Neuronal stem cell (in vitro differentiated cells): ENCODE measurements at regions not wholly inside any gene's neighbourhood (a gene's known extent, or its start where the extent isn't known, plus 50 kb on each side); places are given as distances from the start of the nearest gene placed in this dataset.

ENCODE experiments used
- DNase-seq: peaks from one replicate; pipeline ENCODE4 v3.0.0-alpha.2; 2013; ENCODE audit warnings: low spot score
- H2AFZ ChIP-seq: one replicate; pipeline ENCODE4 v1.6.1; 2013; ENCODE audit warnings: mild to moderate bottlenecking, low read length, inconsistent platforms
- H2AK5ac ChIP-seq: 2 replicates; pipeline ENCODE4 v1.6.1; 2013; ENCODE audit warnings: low read depth, mild to moderate bottlenecking, inconsistent platforms, low read length, moderate library complexity, mixed read lengths
- H2BK120ac ChIP-seq: 2 replicates; pipeline ENCODE4 v1.6.1; 2013; ENCODE audit warnings: low read depth, mild to moderate bottlenecking, inconsistent platforms, low read length, moderate library complexity, mixed read lengths
- H2BK12ac ChIP-seq: one replicate; pipeline ENCODE4 v1.6.1; 2013; ENCODE audit warnings: low read length, inconsistent platforms
- H2BK15ac ChIP-seq: 2 replicates; pipeline ENCODE4 v1.6.1; 2013; ENCODE audit warnings: mild to moderate bottlenecking, low read length, inconsistent platforms, mixed read lengths
- H2BK5ac ChIP-seq: one replicate; pipeline ENCODE4 v1.6.1; 2013; ENCODE audit warnings: inconsistent platforms, mild to moderate bottlenecking, low read length, moderate library complexity
- H3K14ac ChIP-seq: one replicate; pipeline ENCODE4 v1.6.1; 2013; ENCODE audit warnings: low read length, inconsistent platforms
- H3K18ac ChIP-seq: 2 replicates; pipeline ENCODE4 v1.6.1; 2013; ENCODE audit warnings: low read length, inconsistent platforms
- H3K23ac ChIP-seq: 2 replicates; pipeline ENCODE4 v1.6.1; 2013; ENCODE audit warnings: low read depth, mild to moderate bottlenecking, mixed read lengths, low read length, inconsistent platforms; ENCODE audit not compliant: poor library complexity
- H3K27ac ChIP-seq: replicated peaks from 3 replicates; pipeline ENCODE4 v1.5.1; 2013; ENCODE audit warnings: low read length, inconsistent platforms
- H3K27me3 ChIP-seq, 3 experiments: 2 replicates each; pipeline ENCODE4 v1.6.1; 2013; ENCODE audit warnings: low read length in 3 of 3, mild to moderate bottlenecking in 2 of 3, inconsistent platforms in 1 of 3, low read depth in 1 of 3, mixed read lengths in 1 of 3, moderate library complexity in 1 of 3; ENCODE audit not compliant: control insufficient read depth in 3 of 3, insufficient read depth in 3 of 3
- H3K36me3 ChIP-seq, 2 donors: replicated peaks in 1 of 2; 2 replicates each; pipeline ENCODE4 v1.6.1; 2013; ENCODE audit warnings: low read length in 2 of 2; ENCODE audit not compliant: control insufficient read depth in 2 of 2, insufficient read depth in 2 of 2
- H3K4ac ChIP-seq: 2 replicates; pipeline ENCODE4 v1.6.1; 2013; ENCODE audit warnings: inconsistent platforms, mild to moderate bottlenecking, low read length, moderate library complexity
- H3K4me1 ChIP-seq, 2 donors: 1 replicate in 1 of 2; 2 replicates in 1 of 2; pipeline ENCODE4 v1.6.1; 2013; ENCODE audit warnings: low read length in 2 of 2, low read depth in 1 of 2; ENCODE audit not compliant: control insufficient read depth in 2 of 2, insufficient read depth in 1 of 2
- H3K4me2 ChIP-seq: one replicate; pipeline ENCODE4 v1.6.1; 2013; ENCODE audit warnings: mild to moderate bottlenecking, low read length, inconsistent platforms; ENCODE audit not compliant: insufficient read depth, poor library complexity, severe bottlenecking
- H3K4me3 ChIP-seq, 2 donors: 2 replicates each; pipeline ENCODE4 v1.5.1; 2013; ENCODE audit warnings: low read length in 2 of 2, mild to moderate bottlenecking in 2 of 2, inconsistent platforms in 1 of 2, moderate library complexity in 1 of 2
- H3K79me1 ChIP-seq: one replicate; pipeline ENCODE4 v1.6.1; 2013; ENCODE audit warnings: low read depth, mild to moderate bottlenecking, inconsistent platforms, low read length, moderate library complexity
- H3K9ac ChIP-seq: one replicate; pipeline ENCODE4 v1.6.1; 2013; ENCODE audit warnings: mild to moderate bottlenecking, low read depth, low read length, inconsistent platforms; ENCODE audit not compliant: poor library complexity
- H3K9me3 ChIP-seq, 2 donors: replicated peaks in 1 of 2; 2 replicates each; pipeline versions ENCODE3 to v1.6.1; 2013; ENCODE audit warnings: low read length in 2 of 2, mild to moderate bottlenecking in 2 of 2, inconsistent platforms in 1 of 2, low read depth in 1 of 2, mixed read lengths in 1 of 2, moderate library complexity in 1 of 2; ENCODE audit not compliant: control insufficient read depth in 2 of 2, insufficient read depth in 1 of 2
- H4K8ac ChIP-seq: one replicate; pipeline ENCODE4 v1.6.1; 2013; ENCODE audit warnings: low read depth, mild to moderate bottlenecking, inconsistent platforms, low read length, moderate library complexity
- H4K91ac ChIP-seq: one replicate; pipeline ENCODE4 v1.6.1; 2013; ENCODE audit warnings: low read length, low read depth, mild to moderate bottlenecking, inconsistent platforms; ENCODE audit not compliant: poor library complexity
- WGBS, 2 donors: extraction: QIAGEN DNeasy Blood & Tissue Kit; methylation state at CpG; one replicate each; pipeline ENCODE4 v1.1.7; 2013; ENCODE audit warnings: missing lambda C conversion rate in 2 of 2, mixed read lengths in 1 of 2; ENCODE audit not compliant: insufficient read length in 2 of 2, insufficient replicate concordance in 1 of 2; ENCODE audit errors: extremely low coverage in 2 of 2; 5-methylcytosine and 5-hydroxymethylcytosine counted together

DNA sequence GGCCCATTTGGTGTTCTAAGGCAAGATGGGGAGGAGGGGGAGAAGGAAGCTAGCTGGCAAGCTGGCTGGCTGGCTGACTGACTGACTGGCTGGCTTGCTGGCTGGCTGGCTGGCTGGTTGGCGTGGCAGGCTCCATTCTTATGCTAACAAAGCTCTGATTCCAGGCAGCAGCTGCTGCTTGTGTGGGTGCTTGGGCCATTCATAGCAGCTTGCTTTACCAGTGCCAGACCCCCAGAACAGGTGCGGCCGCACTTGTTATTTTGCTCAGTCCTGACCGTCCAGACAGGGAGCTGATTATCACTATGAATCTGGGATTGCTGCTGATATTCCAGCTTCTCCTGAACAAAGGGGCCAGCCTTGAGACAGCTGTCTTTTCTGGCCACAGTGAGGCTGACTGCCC, 131.2 kb upstream of the PAK3 start:
- no peak overlapping the region for H3K9ac ChIP-seq
- H3K23ac ChIP-seq = no peak overlapping the region
- no peak overlapping the region for H2BK5ac ChIP-seq
- DNase-seq = peak; percentile 30
- H3K27ac ChIP-seq = peak overlapping the region; percentile 75
- H3K4me2 ChIP-seq = no peak overlapping the region
- no CpG with 5 or more reads among the region's 4 CpGs for WGBS, 2 donors
- H3K27me3 ChIP-seq = no peaks in the 10 kb centered on the region
- no peak overlapping the region for H4K8ac ChIP-seq
- H3K9me3 ChIP-seq = no peaks in the 10 kb centered on the region
- no peak overlapping the region for H2AFZ ChIP-seq
- H2AK5ac ChIP-seq = no peak overlapping the region
- no peak overlapping the region for H2BK15ac ChIP-seq
- no peak overlapping the region for H3K4ac ChIP-seq
- no peak overlapping the region for H3K4me3 ChIP-seq
- H3K4me1 ChIP-seq = peaks cover 0 to 26% of the 10 kb centered on the region in 2 donors
- H4K91ac ChIP-seq = no peak overlapping the region
- no peaks in the 10 kb centered on the region for H3K36me3 ChIP-seq
- H3K79me1 ChIP-seq = no peaks in the 10 kb centered on the region
- no peak overlapping the region for H2BK12ac ChIP-seq
- H2BK120ac ChIP-seq = no peak overlapping the region
- no peak overlapping the region for H3K14ac ChIP-seq
- no peak overlapping the region for H3K18ac ChIP-seq

DNA sequence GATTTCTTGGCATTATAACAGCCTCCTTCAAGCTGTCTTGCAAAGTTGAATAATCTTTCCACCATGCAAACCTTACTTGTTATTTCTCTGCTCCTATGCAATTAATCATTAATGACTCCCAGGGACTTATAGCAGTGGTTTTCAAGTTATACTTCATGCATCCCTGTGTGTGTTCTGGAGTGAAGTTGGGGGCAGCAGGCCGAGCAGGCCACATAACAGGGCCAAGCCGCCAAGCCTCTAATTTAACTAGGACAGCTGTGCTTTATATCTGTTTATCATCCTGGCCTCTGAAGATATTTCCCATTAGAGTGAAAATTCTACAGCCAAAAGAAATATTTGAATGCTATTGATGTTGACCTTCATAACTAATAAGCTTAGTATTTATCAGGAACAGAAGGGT, 133.5 kb upstream of the PAK3 start:
- no peaks in the 10 kb centered on the region for H3K27me3 ChIP-seq
- no peak overlapping the region for H2BK12ac ChIP-seq
- no peak overlapping the region for H3K18ac ChIP-seq
- H3K14ac ChIP-seq = no peak overlapping the region
- DNase-seq = no peak
- no peak overlapping the region for H2BK120ac ChIP-seq
- no peak overlapping the region for H3K4me2 ChIP-seq
- no peak overlapping the region for H2BK5ac ChIP-seq
- no peaks in the 10 kb centered on the region for H3K36me3 ChIP-seq
- no peak overlapping the region for H3K9ac ChIP-seq
- H3K27ac ChIP-seq = no peak overlapping the region
- peaks cover 0 to 26% of the 10 kb centered on the region in 2 donors for H3K4me1 ChIP-seq
- no peaks in the 10 kb centered on the region for H3K9me3 ChIP-seq
- no peak overlapping the region for H2AFZ ChIP-seq
- no peak overlapping the region for H4K8ac ChIP-seq
- H2AK5ac ChIP-seq = no peak overlapping the region
- no peak overlapping the region for H4K91ac ChIP-seq
- WGBS, 2 donors = no CpG with 5 or more reads among the region's 2 CpGs
- H3K23ac ChIP-seq = no peak overlapping the region
- no peak overlapping the region for H3K4ac ChIP-seq
- no peak overlapping the region for H2BK15ac ChIP-seq
- no peaks in the 10 kb centered on the region for H3K79me1 ChIP-seq
- H3K4me3 ChIP-seq = no peak overlapping the region

DNA sequence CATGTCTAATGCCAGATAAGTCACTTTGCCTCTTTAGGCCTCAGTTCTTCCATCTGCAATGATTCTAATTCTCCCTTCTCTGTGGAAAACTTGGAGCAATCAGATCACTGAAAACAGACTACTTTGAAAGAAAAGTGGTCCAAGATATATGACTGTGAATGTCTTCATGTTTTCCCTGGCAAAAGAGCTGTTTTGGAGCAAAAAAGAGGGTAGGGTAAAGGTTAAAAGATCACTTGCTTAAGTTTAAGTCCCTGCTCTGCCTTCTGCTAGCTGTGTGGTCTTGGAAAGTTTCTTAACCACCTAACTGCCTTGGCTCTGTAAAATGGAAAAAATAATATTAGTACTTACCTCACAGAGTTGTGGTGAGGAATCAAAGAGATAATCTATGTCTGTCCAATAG, 140.3 kb upstream of the PAK3 start:
- H3K14ac ChIP-seq = no peak overlapping the region
- DNase-seq = no peak
- H3K4me2 ChIP-seq = no peak overlapping the region
- no peaks in the 10 kb centered on the region for H3K36me3 ChIP-seq
- H2BK12ac ChIP-seq = no peak overlapping the region
- no peaks in the 10 kb centered on the region for H3K9me3 ChIP-seq
- H3K79me1 ChIP-seq = no peaks in the 10 kb centered on the region
- H3K4me3 ChIP-seq = no peak overlapping the region
- H2AFZ ChIP-seq = no peak overlapping the region
- H3K4ac ChIP-seq = no peak overlapping the region
- H3K27ac ChIP-seq = no peak overlapping the region
- H4K8ac ChIP-seq = no peak overlapping the region
- H3K27me3 ChIP-seq = no peaks in the 10 kb centered on the region
- no peak overlapping the region for H4K91ac ChIP-seq
- no peak overlapping the region for H2BK120ac ChIP-seq
- no peak overlapping the region for H2BK5ac ChIP-seq
- no peaks in the 10 kb centered on the region for H3K4me1 ChIP-seq
- no peak overlapping the region for H2BK15ac ChIP-seq
- no peak overlapping the region for H3K23ac ChIP-seq
- no peak overlapping the region for H2AK5ac ChIP-seq
- H3K9ac ChIP-seq = no peak overlapping the region
- no peak overlapping the region for H3K18ac ChIP-seq

DNA sequence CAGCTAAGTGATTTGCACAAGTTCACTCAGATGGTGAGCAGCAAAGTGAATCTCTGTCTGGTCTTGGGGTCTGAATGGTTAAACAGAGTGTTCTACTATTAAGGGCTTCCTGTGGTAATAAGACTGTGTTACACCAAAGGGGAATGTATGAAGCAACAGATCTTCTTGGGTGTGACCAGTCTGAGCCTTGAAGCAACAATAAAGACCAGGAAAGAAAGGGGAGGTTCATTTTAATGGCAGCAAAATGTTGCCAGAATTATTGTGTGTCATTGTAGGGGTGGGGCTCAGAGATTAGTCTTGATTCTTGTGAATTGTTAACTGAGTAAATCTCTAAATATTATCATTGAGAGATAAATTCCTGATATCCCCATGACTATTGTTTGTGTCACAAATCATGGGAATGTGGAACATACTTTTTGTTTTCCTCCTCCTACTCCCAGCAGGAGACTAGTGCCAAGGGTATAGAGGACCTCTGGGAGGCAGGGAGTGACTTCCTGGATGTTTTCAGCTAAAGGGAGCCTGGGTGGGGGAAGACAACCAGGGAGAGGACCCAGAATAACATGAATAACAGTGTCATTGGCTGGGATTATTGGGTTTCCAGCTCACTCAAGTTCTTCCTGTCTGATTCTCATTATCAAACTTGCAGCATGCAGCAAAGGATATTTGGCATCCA, 141.4 kb upstream of the PAK3 start:
- Histone ChIP-seq H3K9ac (no peak overlapping the region), H3K9me3 (no peaks in the 10 kb centered on the region), H2AK5ac (no peak overlapping the region), H3K27me3 (no peaks in the 10 kb centered on the region), H3K36me3 (no peaks in the 10 kb centered on the region), H3K14ac (no peak overlapping the region), H3K4ac (no peak overlapping the region), H3K18ac (no peak overlapping the region), H2BK120ac (no peak overlapping the region), H2BK12ac (no peak overlapping the region), H2AFZ (no peak overlapping the region), H4K91ac (no peak overlapping the region), H2BK15ac (no peak overlapping the region), H3K4me1 (no peaks in the 10 kb centered on the region), H3K4me2 (no peak overlapping the region), H3K23ac (no peak overlapping the region), H4K8ac (no peak overlapping the region), H3K4me3 (no peak overlapping the region), H2BK5ac (no peak overlapping the region), H3K27ac (no peak overlapping the region), H3K79me1 (no peaks in the 10 kb centered on the region)
- DNase-seq = no peak
